HG02610 (cell line): ENCODE measurements at regions not wholly inside any gene's neighbourhood (a gene's known extent, or its start where the extent isn't known, plus 50 kb on each side); places are given as distances from the start of the nearest gene placed in this dataset.

Experiments used
- ATAC-seq: cut with Tn5 transposase; IDR thresholded peaks from one replicate; pipeline ENCODE4 v1.9.1; 2021; ENCODE audit warnings: mild to moderate bottlenecking, moderate library complexity; ENCODE audit not compliant: unreplicated experiment

DNA sequence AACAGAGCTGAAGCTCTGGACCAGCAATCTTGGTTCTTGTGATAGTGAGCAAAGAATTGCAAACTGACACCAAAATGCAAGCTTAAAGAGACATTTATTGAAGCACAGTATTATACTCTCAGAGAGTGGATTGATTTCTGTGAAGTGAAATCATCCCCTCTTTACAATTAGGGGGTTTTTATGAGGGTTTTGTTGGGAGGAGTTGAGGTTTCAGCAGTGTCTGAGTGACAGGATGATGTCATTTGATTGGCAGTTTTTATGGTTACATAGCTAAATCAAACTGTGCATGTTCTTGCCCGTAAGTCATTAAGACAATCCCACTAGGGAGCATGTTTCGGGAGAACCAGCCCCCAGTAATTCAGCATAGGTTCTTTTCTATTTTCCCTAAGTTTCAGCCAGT lies 1200.5 kb downstream of the SI start:
- ATAC-seq: peak; percentile 40

- ATAC-seq: no peak
Measured at GRCh38 chr3:163863146-163863545, 1215.2 kb downstream of the SI start.

GRCh38 chr3:163852233-163852632 lies 1226.1 kb downstream of the SI start:
- ATAC-seq: no peak

DNA sequence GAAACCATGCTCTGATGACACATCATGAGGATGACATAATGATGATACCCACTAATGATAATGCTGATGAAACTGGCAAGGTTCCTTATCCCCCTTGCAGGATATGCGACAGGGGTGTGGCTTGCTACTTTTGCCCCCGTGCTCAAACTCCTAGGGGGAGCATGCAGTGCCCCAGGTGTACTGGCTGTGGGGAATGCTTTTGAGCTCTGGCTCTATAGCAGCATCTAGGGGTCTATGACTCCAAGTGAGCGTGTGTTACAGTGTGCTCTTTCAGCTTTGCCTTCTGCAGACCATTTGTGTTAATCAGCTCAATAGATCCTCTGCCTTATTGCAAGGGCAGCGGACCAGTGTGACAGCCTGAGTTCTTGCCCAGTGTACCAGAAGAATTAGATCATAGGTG lies 1239.5 kb downstream of the SI start:
- ATAC-seq: no peak

- ATAC-seq: no peak
Measured at GRCh38 chr3:163832547-163832946, 1245.7 kb downstream of the SI start.

- no peak for ATAC-seq
Measured at GRCh38 chr3:163821841-163822240, 1256.5 kb downstream of the SI start.

DNA sequence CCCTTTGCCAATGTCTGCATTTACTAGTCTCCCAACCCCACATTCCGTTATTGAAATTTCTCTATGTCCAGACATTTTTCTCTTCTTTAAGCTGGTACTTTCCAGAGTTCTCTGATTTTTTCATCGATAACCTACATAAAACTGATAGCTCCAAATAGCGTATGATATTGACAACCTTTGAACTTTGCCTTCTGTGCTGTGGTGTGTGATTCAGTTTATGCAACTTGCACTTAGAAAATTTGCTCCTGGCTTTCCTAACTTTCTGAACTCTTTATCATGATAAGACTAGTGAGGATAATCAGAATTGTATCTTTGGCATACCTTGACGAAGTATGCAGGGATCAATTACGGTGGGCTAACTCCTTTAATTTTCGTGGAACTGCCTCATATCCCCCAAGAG lies 1261.3 kb downstream of the SI start:
- no peak for ATAC-seq

- ATAC-seq: no peak
Measured at GRCh38 chr3:163813935-163814334, 1264.4 kb downstream of the SI start.

DNA sequence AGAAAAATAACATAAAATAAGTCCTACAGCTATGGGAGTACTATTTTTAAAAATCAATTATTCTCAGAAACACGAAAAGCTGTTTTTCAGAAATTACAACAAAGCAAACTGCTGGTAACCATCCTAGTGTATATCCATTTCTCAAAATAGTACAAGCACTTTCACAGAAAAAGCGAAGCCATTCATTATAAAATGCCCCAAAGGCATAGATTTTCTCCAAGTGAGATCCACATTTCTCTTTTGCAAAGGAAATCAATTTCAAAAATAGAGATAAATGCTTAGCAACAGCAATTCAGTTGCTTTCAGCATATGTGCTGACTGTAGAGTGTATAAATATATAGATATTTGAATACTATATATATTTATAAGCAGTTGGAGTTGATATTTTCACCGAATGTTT lies 1266.3 kb downstream of the SI start:
- no peak for ATAC-seq

DNA sequence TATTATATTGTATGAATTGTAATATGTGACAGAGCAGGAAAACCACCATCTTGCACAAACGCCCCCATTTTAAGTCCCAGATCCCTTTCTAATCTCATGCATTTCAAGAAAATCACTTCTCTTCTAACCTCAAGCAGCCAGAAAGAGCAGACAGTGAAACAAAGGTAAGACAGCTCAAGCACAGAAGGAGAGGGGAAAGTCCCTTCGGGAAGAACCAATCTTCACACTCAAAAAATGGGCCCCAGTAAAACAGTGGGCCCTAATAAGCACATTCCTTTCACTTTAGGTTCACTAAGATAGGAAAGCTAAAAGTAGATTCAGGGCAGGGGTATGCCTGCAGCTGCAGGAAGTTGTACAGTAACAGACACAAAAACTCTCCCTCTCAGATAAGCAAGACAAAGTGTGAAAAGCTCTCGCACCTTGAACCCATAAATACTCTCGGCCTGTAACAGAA lies 1268.7 kb downstream of the SI start:
- ATAC-seq: peak; percentile 97

DNA sequence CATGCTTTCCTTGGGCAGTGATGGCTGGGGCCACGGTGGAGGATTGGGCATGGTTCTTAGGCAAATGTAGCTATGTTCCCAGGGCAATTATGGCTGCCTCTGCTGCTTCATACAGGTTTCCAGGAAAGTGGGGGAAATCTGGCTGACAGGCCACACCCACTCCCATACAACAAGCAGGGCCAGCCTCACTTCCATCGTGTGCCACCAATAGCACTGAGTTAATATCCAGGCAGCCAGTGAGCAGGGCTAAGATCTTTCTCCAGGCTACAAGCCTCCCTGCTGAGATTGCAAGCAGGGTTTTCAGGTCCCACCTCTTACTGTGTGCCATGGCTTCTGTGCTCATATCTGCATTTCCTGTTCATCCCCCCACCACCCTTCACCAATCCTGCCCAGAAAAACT lies 1291.9 kb downstream of the SI start:
- no peak for ATAC-seq

- ATAC-seq: peak; percentile 74
Measured at GRCh38 chr3:163785693-163786092, 1292.6 kb downstream of the SI start.

DNA sequence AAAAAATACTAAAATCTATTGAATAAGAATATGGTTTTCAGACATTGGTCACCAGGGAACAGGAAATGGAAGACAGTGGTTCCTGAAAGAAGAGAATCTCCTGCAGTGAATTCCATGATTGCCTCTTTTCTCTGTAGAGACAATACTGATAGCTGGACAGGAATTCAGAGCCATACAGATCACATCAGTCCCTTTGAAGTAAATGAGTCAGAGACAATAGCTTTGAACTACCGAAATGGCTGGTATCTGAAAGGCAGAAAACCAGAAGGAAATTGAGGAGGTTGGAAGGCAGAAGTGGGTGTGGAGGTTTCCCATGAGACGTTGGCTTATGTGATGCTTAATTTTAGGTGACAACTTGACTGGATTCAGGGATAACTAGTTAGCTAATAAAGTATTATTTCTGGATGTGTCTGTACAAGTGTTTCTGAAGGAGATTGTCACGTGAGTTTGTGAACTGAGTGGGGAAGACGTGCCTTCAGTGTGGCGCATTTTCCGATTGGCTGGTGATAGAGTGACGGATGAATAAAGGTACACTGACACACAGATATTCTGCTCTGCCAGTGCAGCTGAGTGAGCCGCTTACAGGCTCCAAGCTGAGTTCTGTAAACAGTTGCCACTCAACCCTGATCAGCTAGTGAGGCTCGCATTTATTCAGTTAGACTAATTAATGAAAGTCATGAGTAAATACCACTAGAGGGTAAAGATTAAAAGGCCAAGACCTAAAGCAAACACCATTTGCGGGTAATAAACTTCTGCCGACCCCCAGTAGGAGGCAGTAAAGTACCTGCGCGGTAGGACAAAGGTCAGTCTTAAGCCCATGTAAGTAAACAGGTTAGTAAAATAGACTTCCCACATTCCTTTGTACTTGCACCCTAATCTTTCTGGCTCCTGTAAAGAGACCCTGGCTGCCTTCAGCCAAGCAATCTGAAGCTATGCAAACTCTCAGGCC lies 1298.6 kb downstream of the SI start:
- no peak for ATAC-seq

DNA sequence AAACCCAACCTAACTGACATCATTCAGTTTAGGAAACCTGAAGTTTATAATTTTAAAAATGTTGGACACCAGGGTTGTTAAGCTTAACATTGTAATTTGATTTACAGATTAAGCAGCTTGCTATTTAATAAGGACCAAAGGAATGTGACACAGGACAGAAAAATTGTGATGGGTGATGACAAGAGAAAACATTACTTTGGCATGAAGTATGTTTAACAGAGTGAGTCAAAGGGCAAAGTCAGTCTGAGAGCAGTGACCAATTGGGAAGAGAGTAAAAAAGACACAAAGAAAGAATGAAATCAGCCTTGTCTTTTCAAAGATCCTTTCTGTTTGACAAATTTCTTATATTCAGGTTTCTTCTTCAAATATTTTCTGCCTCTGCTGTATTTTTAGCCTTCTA lies 1301.6 kb downstream of the SI start:
- ATAC-seq: no peak

GRCh38 chr3:163773136-163773535 lies 1305.2 kb downstream of the SI start:
- ATAC-seq: no peak

DNA sequence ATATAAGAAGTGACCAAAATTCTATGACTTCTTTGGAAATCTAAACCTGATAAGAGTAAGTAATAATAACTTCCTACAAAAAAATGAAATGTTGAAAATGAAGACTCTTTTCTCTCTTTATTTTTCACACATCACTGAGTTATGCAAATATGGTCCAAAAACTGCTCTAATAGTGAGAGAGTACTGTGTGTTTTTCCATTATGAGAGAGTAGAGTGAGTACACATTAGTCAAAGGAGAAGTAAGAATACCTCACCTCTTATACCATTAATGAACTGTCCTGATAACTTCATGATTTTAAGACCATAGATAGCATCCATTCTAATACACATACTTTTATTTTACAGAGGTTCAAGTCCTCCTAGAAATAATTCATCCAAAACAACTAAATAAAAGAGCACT lies 1310.2 kb downstream of the SI start:
- peak; percentile 88 for ATAC-seq

DNA sequence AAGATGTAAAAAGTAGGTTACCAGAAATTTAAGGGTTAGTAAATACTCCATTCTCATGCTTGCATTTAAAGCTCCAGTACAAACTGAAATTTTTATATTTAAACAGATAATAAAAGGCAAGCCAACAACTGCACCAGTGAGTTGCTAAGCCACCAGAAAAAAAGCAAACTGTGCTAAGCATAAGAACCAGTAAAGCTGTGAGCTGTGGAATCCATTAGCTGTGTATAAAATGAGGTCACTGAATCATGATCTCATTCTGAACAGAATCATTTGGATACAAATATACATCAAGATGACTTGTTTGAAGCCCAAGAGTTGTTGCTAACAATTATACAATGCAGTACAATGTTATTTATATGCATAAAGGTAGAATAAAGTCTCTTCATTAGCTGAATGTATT lies 1312.2 kb downstream of the SI start:
- ATAC-seq: no peak

- ATAC-seq: no peak
Measured at GRCh38 chr3:163753033-163753432, 1325.3 kb downstream of the SI start.

DNA sequence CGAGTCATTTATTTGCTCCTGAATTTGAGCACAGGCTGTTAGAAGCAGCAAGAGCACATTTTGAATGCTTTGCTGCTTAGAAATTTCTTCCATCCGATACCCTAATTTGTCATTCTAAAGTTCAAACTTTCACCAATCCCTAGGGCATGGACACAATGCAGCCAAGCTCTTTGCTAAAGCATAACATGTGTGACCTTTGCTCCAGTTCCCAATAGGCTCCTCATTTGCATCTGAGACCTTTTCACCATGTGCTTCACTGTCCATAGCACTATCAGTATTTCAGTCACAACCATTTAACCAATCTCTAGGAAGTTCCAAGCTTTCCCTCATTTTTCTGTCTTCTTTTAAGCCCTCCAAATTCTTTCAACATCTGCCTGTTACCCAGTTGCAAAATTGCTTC lies 1333.1 kb downstream of the SI start:
- no peak for ATAC-seq

- no peak for ATAC-seq
Measured at GRCh38 chr3:163735394-163735793, 1342.9 kb downstream of the SI start.

DNA sequence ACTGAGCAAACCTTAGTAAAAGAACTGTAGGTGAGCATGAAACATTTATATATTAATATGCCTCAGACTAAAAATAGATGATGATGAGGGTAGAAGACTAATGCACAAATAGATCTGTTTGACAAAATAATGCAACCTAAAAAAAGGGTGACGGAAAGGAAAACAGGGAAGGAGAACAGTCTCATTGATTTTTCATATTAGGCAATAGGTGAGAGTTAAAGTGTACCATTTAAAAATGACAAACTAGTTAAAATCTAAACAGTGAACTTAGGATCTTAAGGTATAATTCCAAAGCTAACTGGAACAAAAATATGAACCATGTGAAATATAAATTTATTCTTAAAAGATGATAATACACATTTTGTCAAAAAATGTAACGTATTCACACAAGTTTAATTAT lies 1347.6 kb downstream of the SI start:
- ATAC-seq: no peak

DNA sequence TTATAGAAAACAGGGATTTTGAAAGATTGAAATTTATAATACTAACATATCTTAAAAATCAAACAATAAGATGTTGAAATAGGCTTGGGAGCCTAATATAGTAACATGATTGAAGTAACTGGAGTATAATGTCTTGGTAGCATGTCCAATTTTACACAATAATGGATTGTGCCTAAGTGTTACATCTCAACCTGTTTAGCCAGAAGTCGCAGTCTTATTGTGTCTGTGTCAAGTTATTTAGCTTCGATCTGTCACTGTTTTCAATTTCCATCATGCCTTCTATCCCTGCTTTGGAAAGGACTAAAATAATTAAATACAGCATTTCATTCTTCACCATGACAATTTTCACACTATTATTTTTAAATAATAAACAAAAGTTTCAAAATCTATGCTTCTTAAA lies 1352.2 kb downstream of the SI start:
- ATAC-seq: no peak

GRCh38 chr3:163722405-163722804 lies 1355.9 kb downstream of the SI start:
- no peak for ATAC-seq
